ENCODE measurements at regions not wholly inside any gene's neighbourhood (a gene's known extent, or its start where the extent isn't known, plus 50 kb on each side); places are given as distances from the start of the nearest gene placed in this dataset.

DNA sequence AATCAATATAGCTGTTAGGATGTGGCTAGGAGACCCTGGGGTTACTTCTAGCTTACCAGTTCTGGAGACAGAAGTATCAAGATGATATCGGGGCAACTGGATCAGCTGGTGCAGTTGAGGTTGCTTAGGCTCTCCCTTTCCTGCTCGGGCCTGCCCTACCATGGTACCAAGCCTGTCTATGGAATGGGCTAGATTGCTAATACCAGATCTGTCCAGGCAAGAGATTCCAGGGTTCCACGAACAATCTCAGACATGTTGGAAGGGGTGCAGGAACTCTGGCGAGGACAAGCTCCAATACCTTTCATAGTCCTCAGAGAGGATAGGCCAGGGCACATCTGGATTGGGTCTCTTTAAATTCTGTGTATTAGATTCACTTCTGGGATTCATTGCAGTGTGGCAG is 53.8 kb downstream of the ADM start:
- ChIA-PET CTCF (interaction anchor here (1.1 to 1.3 kb wide), 2 partner anchors 30 to 33 kb away, joined by 3 to 5 read pairs; no protein-coding TSS in a partner anchor), POLR2A (no interaction called here)
- no peak overlapping the region for H3K27ac ChIP-seq (ENCODE audit: insufficient read depth, low read depth, low read length)
- intact Hi-C loops (cut with micrococcal nuclease) (no loop called here), dilution Hi-C loops (cut with MboI; ENCODE audit: extremely low pct_ligation_motif_present, low sequenced_read_pairs) (no loop called here)
- no peak overlapping the region for H3K4me2 ChIP-seq (ENCODE audit: insufficient read depth, low read length)
- no peak for FAIRE-seq
- no peaks in the 10 kb centered on the region for H3K4me1 ChIP-seq (ENCODE audit: control insufficient read depth, extremely low read depth, insufficient read depth, low read length)
- H4K20me1 ChIP-seq (replicated peaks; ENCODE audit: control insufficient read depth, extremely low read depth, insufficient read depth, low read length): no peaks in the 10 kb centered on the region
- H3K4me3 ChIP-seq (replicated peaks in 1 of 3; ENCODE audit: insufficient read depth in 1 of 3, low read depth in 1 of 3, low read length in 3 of 3): no peak overlapping the region
- H3K9me1 ChIP-seq (replicated peaks; ENCODE audit: control insufficient read depth, extremely low read depth, insufficient read depth, low read length): no peaks in the 10 kb centered on the region
- H3K79me2 ChIP-seq (ENCODE audit: control insufficient read depth, insufficient read depth, low read length): no peaks in the 10 kb centered on the region
- H3K9ac ChIP-seq (replicated peaks; ENCODE audit: extremely low read depth, insufficient read depth, low read length): no peak overlapping the region
- TF ChIP-seq POLR2A (IDR thresholded peaks at IDR 0.05; ENCODE audit: low read depth, low read length): no peak
- TF ChIP-seq, protein P1, sequence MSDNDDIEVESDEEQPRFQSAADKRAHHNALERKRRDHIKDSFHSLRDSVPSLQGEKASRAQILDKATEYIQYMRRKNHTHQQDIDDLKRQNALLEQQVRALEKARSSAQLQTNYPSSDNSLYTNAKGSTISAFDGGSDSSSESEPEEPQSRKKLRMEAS (IDR thresholded peaks at IDR 0.05; ENCODE audit: insufficient read depth, insufficient read length): no peak
- no peak for TF ChIP-seq EZH2 (IDR thresholded peaks at IDR 0.05; ENCODE audit: borderline replicate concordance, low read depth, low read length, severe bottlenecking)
- TF ChIP-seq JUN (IDR thresholded peaks at IDR 0.05; ENCODE audit: borderline replicate concordance, insufficient read depth, insufficient read length, low read depth): no peak
- TF ChIP-seq, protein P2, sequence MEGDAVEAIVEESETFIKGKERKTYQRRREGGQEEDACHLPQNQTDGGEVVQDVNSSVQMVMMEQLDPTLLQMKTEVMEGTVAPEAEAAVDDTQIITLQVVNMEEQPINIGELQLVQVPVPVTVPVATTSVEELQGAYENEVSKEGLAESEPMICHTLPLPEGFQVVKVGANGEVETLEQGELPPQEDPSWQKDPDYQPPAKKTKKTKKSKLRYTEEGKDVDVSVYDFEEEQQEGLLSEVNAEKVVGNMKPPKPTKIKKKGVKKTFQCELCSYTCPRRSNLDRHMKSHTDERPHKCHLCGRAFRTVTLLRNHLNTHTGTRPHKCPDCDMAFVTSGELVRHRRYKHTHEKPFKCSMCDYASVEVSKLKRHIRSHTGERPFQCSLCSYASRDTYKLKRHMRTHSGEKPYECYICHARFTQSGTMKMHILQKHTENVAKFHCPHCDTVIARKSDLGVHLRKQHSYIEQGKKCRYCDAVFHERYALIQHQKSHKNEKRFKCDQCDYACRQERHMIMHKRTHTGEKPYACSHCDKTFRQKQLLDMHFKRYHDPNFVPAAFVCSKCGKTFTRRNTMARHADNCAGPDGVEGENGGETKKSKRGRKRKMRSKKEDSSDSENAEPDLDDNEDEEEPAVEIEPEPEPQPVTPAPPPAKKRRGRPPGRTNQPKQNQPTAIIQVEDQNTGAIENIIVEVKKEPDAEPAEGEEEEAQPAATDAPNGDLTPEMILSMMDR (IDR thresholded peaks at IDR 0.05; ENCODE audit: extremely low read depth in 1 of 2, insufficient read depth in 1 of 2, low read depth in 1 of 2, low read length in 2 of 2): no peak
- TF ChIP-seq FOS (IDR thresholded peaks at IDR 0.05; ENCODE audit: borderline replicate concordance, insufficient read depth, low read length): no peak
- no peak for TF ChIP-seq GATA2 (IDR thresholded peaks at IDR 0.05; ENCODE audit: insufficient read depth, insufficient read length, low read depth, low read length)
- no peak for TF ChIP-seq MYC (IDR thresholded peaks at IDR 0.05; ENCODE audit: low read depth, low read length)
- no peak for TF ChIP-seq POLR2AphosphoS5 (IDR thresholded peaks at IDR 0.05; ENCODE audit: insufficient read depth, low read depth, low read length)
- no peak overlapping the region for H2AFZ ChIP-seq (ENCODE audit: low read depth, low read length)
- DNase-seq (ENCODE audit: low read depth, low spot score): no peak
- no peaks in the 10 kb centered on the region for H3K36me3 ChIP-seq (ENCODE audit: control insufficient read depth in 2 of 2, extremely low read depth in 1 of 2, insufficient read depth in 2 of 2, low read length in 2 of 2)
- BruUV-seq (replicated peaks): no TSS peak
- no peaks in the 10 kb centered on the region for H3K9me3 ChIP-seq (replicated peaks; ENCODE audit: control insufficient read depth, insufficient read depth, low read length)
- H3K27me3 ChIP-seq (ENCODE audit: control insufficient read depth in 2 of 2, insufficient read depth in 2 of 2, low read length in 2 of 2): no peaks in the 10 kb centered on the region

Data from endothelial cell of umbilical vein (primary cell).